AG04450 (cell line): ENCODE measurements at regions not wholly inside any gene's neighbourhood (a gene's known extent, or its start where the extent isn't known, plus 50 kb on each side); places are given as distances from the start of the nearest gene placed in this dataset.

Experiments
- CTCF ChIA-PET: fragments of 300-600, 350-600 bp; formaldehyde crosslinking; extraction: SDS; loops from one replicate; lab custom pipeline; 2022; ENCODE audit warnings: antibody characterized with exemption, inconsistent platforms; lab: Charles Lee
- POLR2A ChIA-PET: fragments of 350-600 bp; formaldehyde crosslinking; extraction: SDS; loops from one replicate; lab custom pipeline; 2021; ENCODE audit warnings: antibody characterized with exemption, inconsistent platforms; lab: Yijun Ruan, JAX
- DNase-seq: peaks from one replicate; pipeline ENCODE4 v3.0.0-alpha.2; 2011; ENCODE audit warnings: low read depth, low spot score
- H3K27ac ChIP-seq: one replicate; pipeline ENCODE4 v1.5.1; 2012; ENCODE audit warnings: low read depth, low read length, control low read depth
- H3K27me3 ChIP-seq: one replicate; pipeline ENCODE4 v1.6.0; 2012; ENCODE audit warnings: low read length; ENCODE audit not compliant: control insufficient read depth, insufficient read depth
- H3K4me3 ChIP-seq: 2 replicates; pipeline ENCODE4 v1.5.1; 2011; ENCODE audit warnings: mild to moderate bottlenecking, low read depth, low read length, control low read depth
- H3K9me3 ChIP-seq: 2 replicates; pipeline ENCODE4 v1.5.1; 2012; ENCODE audit warnings: low read length; ENCODE audit not compliant: control insufficient read depth, insufficient read depth
- CTCF ChIP-seq: IDR thresholded peaks from 2 replicates; pipeline ENCODE4 v1.5.1; 2011; ENCODE audit warnings: low read depth, low read length, control low read depth, inconsistent platforms

GRCh38 chr21:16309250-16309971 lies 579.6 kb downstream of the USP25 start:
- Histone ChIP-seq H3K27ac (no peak overlapping the region), H3K9me3 (no peaks in the 10 kb centered on the region), H3K4me3 (no peak overlapping the region), H3K27me3 (no peaks in the 10 kb centered on the region)
- DNase-seq = no peak
- ChIA-PET CTCF (interaction anchor here (0.6 to 0.7 kb wide), 2 partner anchors 9 to 10 kb away, joined by 3 read pairs; no protein-coding TSS in a partner anchor), POLR2A (no interaction called here)
- TF ChIP-seq CTCF = no peak

GRCh38 chr21:16310176-16310575 lies 580.4 kb downstream of the USP25 start:
- H3K27me3 ChIP-seq = no peaks in the 10 kb centered on the region
- TF ChIP-seq CTCF = no peak
- H3K27ac ChIP-seq = no peak overlapping the region
- H3K4me3 ChIP-seq = no peak overlapping the region
- ChIA-PET CTCF (interaction anchor here (0.6 kb wide), 2 partner anchors 9 to 547 kb away, joined by 3 read pairs; no protein-coding TSS in a partner anchor), POLR2A (no interaction called here)
- no peak for DNase-seq
- no peaks in the 10 kb centered on the region for H3K9me3 ChIP-seq

GRCh38 chr21:16311229-16311628 lies 581.4 kb downstream of the USP25 start:
- no peaks in the 10 kb centered on the region for H3K9me3 ChIP-seq
- H3K27me3 ChIP-seq = no peaks in the 10 kb centered on the region
- POLR2A ChIA-PET = no interaction called here
- no peak overlapping the region for H3K27ac ChIP-seq
- no peak overlapping the region for H3K4me3 ChIP-seq
- CTCF ChIA-PET = no interaction called here
- TF ChIP-seq CTCF = no peak
- DNase-seq = no peak

- H3K9me3 ChIP-seq = no peaks in the 10 kb centered on the region
- no peak overlapping the region for H3K4me3 ChIP-seq
- ChIA-PET CTCF (no interaction called here), POLR2A (no interaction called here)
- no peak overlapping the region for H3K27ac ChIP-seq
- no peaks in the 10 kb centered on the region for H3K27me3 ChIP-seq
- no peak for DNase-seq
- TF ChIP-seq CTCF = no peak
Observed at GRCh38 chr21:16312321-16312720, 582.5 kb downstream of the USP25 start.

GRCh38 chr21:16315223-16315622 lies 585.4 kb downstream of the USP25 start:
- CTCF ChIA-PET = no interaction called here
- DNase-seq = no peak
- no peaks in the 10 kb centered on the region for H3K27me3 ChIP-seq
- no peaks in the 10 kb centered on the region for H3K9me3 ChIP-seq
- no peak overlapping the region for H3K4me3 ChIP-seq
- POLR2A ChIA-PET = no interaction called here
- TF ChIP-seq CTCF = no peak
- H3K27ac ChIP-seq = no peak overlapping the region
